ENCODE measurements at regions not wholly inside any gene's neighbourhood (a gene's known extent, or its start where the extent isn't known, plus 50 kb on each side); places are given as distances from the start of the nearest gene placed in this dataset.

- Mint-ChIP-seq H3K27ac (no peak overlapping the region), H3K9me3 (no peaks in the 10 kb centered on the region), H3K27me3 (no peaks in the 10 kb centered on the region), H3K4me1 (no peaks in the 10 kb centered on the region), H3K4me3 (no peak overlapping the region), H3K36me3 (peaks cover 1% of the 10 kb centered on the region)
- no peak for DNase-seq (ENCODE audit: low spot score in 2 of 2)
- no peak for ATAC-seq (ENCODE audit: low read depth)
Measured at GRCh38 chr3:115236496-115236895, 89.4 kb upstream of the ZBTB20 start.

DNA sequence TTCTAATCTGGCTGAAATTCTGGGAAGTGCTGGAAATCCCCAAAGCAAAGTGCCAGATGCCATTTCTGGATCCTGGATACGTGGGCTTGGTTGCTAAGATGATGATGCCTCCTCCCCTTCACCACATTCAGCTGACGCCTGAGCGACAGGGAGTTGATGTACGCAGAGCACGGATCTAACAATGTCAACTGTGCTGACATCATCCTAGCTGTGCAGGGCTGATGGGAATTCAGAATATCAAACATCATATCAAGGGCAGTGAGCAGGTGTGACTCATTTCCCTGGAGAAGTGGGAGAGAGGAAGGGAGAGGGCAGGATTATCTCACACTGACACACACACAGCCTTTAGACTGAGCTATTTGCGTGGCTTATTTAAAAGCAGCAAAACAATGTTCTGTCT is 92.6 kb upstream of the ZBTB20 start:
- H3K4me3 Mint-ChIP-seq: no peak overlapping the region
- no peak overlapping the region for H3K27ac Mint-ChIP-seq
- peaks cover 4% of the 10 kb centered on the region for H3K27me3 Mint-ChIP-seq
- H3K4me1 Mint-ChIP-seq: no peaks in the 10 kb centered on the region
- ATAC-seq (ENCODE audit: low read depth) (no peak), DNase-seq (ENCODE audit: low spot score in 2 of 2) (no peak)
- H3K9me3 Mint-ChIP-seq: no peaks in the 10 kb centered on the region
- peaks cover 2% of the 10 kb centered on the region for H3K36me3 Mint-ChIP-seq

- Mint-ChIP-seq H3K27me3 (peaks cover 5% of the 10 kb centered on the region), H3K27ac (no peak overlapping the region), H3K4me1 (no peaks in the 10 kb centered on the region), H3K4me3 (no peak overlapping the region), H3K9me3 (no peaks in the 10 kb centered on the region), H3K36me3 (peaks cover 2% of the 10 kb centered on the region)
- ATAC-seq (ENCODE audit: low read depth): no peak
- no peak for DNase-seq (ENCODE audit: low spot score in 2 of 2)
Measured at GRCh38 chr3:115244350-115244749, 97.3 kb upstream of the ZBTB20 start.

- Mint-ChIP-seq H3K27me3 (peaks cover 5% of the 10 kb centered on the region), H3K27ac (no peak overlapping the region), H3K9me3 (no peaks in the 10 kb centered on the region), H3K36me3 (peaks cover 2% of the 10 kb centered on the region), H3K4me1 (no peaks in the 10 kb centered on the region), H3K4me3 (no peak overlapping the region)
- ATAC-seq (ENCODE audit: low read depth) (no peak), DNase-seq (ENCODE audit: low spot score in 2 of 2) (no peak)
Measured at GRCh38 chr3:115245438-115245837, 98.3 kb upstream of the ZBTB20 start.

DNA sequence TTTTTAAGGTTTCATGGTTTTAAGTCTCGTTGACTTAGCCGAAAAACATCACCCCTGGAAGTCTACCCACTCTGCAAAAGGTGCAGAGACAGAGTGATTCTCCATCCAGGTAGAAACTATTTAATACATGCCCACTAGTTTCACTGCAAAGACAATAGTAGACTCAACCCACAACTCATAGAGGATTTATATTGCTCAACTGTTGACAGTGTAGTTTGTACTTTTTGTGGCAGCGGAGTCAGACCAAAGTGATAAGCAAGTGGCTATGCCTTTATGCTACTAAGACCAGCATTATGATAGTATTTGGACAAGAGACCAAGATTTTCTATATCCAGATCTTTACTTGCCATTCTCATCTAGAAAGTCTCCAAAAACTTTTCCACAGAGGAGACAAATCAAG is 98.8 kb upstream of the ZBTB20 start:
- no peaks in the 10 kb centered on the region for H3K9me3 Mint-ChIP-seq
- no peaks in the 10 kb centered on the region for H3K4me1 Mint-ChIP-seq
- ATAC-seq (ENCODE audit: low read depth) (no peak), DNase-seq (ENCODE audit: low spot score in 2 of 2) (no peak)
- H3K27me3 Mint-ChIP-seq: peaks cover 5% of the 10 kb centered on the region
- no peak overlapping the region for H3K4me3 Mint-ChIP-seq
- H3K36me3 Mint-ChIP-seq: peaks cover 2% of the 10 kb centered on the region
- H3K27ac Mint-ChIP-seq: no peak overlapping the region

DNA sequence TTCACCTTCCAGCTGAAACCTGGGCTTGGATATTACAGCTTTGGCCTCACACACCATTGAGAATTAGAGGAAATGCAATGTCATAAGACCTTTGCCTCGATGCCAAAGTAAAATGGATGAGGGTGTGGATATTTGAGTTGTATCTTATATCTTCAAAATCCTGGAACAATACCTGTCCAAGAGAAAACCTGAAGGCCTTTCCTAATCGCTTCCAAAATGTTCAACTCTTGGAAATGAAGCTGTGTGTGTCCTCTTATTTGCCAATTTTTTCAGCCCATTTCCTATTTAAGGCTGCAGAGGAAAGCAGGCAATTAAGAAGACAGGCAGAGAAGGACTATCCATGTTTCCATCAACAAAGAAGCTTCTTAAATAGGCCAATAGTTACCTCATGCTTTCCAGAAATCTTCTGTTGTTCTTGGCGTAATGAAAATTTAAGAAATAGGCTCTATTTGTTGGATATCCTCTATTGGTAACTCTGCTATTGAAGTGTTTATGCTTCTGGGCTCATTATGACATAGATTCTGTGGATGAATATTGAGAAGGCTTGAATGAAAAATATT is 99.5 kb upstream of the ZBTB20 start:
- peaks cover 2% of the 10 kb centered on the region for H3K36me3 Mint-ChIP-seq
- H3K27me3 Mint-ChIP-seq: peaks cover 5% of the 10 kb centered on the region

GRCh38 chr3:115248274-115248673 is 101.2 kb upstream of the ZBTB20 start:
- H3K36me3 Mint-ChIP-seq: no peaks in the 10 kb centered on the region
- peaks cover 4% of the 10 kb centered on the region for H3K27me3 Mint-ChIP-seq
- no peak for ATAC-seq (ENCODE audit: low read depth)

More for the DNA sequence above, 99.5 kb upstream of the ZBTB20 start:
- H3K9me3 Mint-ChIP-seq: no peaks in the 10 kb centered on the region
- H3K27ac Mint-ChIP-seq: no peak overlapping the region
- no peaks in the 10 kb centered on the region for H3K4me1 Mint-ChIP-seq
- no peak for DNase-seq (ENCODE audit: low spot score in 2 of 2)
- no peak for ATAC-seq (ENCODE audit: low read depth)
- H3K4me3 Mint-ChIP-seq: no peak overlapping the region

GRCh38 chr3:115251509-115251908 is 104.4 kb upstream of the ZBTB20 start:
- no peak overlapping the region for H3K27ac Mint-ChIP-seq
- DNase-seq (ENCODE audit: low spot score in 2 of 2) (no peak), ATAC-seq (ENCODE audit: low read depth) (no peak)
- peaks cover 3% of the 10 kb centered on the region for H3K36me3 Mint-ChIP-seq
- no peak overlapping the region for H3K4me3 Mint-ChIP-seq
- H3K27me3 Mint-ChIP-seq: peaks cover 2% of the 10 kb centered on the region
- H3K9me3 Mint-ChIP-seq: peaks cover 11% of the 10 kb centered on the region
- no peaks in the 10 kb centered on the region for H3K4me1 Mint-ChIP-seq

More at GRCh38 chr3:115248274-115248673, 101.2 kb upstream of the ZBTB20 start:
- Mint-ChIP-seq H3K27ac (no peak overlapping the region), H3K4me1 (no peaks in the 10 kb centered on the region), H3K4me3 (no peak overlapping the region), H3K9me3 (no peaks in the 10 kb centered on the region)
- no peak for DNase-seq (ENCODE audit: low spot score in 2 of 2)

DNA sequence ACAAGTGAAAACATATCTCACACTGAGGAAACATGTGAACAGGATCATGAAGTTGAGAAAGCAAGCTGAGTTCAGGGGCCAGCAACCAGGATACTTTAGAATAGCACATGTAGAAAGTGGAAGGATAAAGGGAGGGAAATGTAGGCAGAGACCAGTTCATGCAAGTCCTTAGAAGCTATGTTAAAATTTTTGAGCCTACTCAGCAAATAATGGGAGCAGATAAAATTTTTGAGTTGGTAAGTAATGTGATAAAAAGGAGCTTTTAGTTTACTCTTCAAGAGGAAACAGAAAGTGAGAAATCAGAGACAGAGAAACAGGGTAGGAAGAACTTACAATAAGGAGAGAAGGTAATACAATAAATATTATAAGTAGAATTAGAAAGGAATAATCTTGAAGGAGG is 105.6 kb upstream of the ZBTB20 start:
- peaks cover 3% of the 10 kb centered on the region for H3K36me3 Mint-ChIP-seq
- H3K4me3 Mint-ChIP-seq: no peak overlapping the region
- H3K9me3 Mint-ChIP-seq: peaks cover 19% of the 10 kb centered on the region
- ATAC-seq (ENCODE audit: low read depth) (no peak), DNase-seq (ENCODE audit: low spot score in 2 of 2) (no peak)
- no peaks in the 10 kb centered on the region for H3K4me1 Mint-ChIP-seq
- no peak overlapping the region for H3K27ac Mint-ChIP-seq
- peaks cover 3% of the 10 kb centered on the region for H3K27me3 Mint-ChIP-seq

- no peak for ATAC-seq (ENCODE audit: low read depth)
- H3K36me3 Mint-ChIP-seq: peaks cover 3% of the 10 kb centered on the region
Measured at GRCh38 chr3:115254492-115255196, 107.6 kb upstream of the ZBTB20 start.

DNA sequence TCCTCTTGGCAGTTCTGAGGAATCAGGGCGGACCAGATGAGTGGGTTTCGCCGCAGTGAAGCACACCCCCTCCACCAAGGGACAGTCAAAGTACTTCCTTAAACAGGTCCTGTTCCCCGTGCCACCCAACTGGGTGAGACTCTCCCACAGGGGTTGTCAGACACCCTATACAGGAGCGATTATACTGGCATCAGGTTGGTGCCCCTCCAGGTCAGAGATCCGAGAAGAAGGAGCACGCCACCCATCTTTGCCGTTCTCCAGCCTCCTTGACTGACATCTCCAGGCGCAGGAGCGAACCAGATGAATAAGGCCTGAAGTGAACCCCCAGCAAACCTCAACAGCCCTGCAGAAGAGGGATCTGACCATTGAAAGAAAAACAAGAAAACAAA is 108.1 kb upstream of the ZBTB20 start:
- H3K4me3 Mint-ChIP-seq: no peak overlapping the region
- no peak overlapping the region for H3K27ac Mint-ChIP-seq
- ATAC-seq (ENCODE audit: low read depth) (no peak), DNase-seq (ENCODE audit: low spot score in 2 of 2) (no peak)
- peaks cover 19% of the 10 kb centered on the region for H3K9me3 Mint-ChIP-seq
- H3K27me3 Mint-ChIP-seq: peaks cover 2% of the 10 kb centered on the region
- no peaks in the 10 kb centered on the region for H3K4me1 Mint-ChIP-seq
- H3K36me3 Mint-ChIP-seq: peaks cover 3% of the 10 kb centered on the region

More at GRCh38 chr3:115254492-115255196, 107.6 kb upstream of the ZBTB20 start:
- peaks cover 19% of the 10 kb centered on the region for H3K9me3 Mint-ChIP-seq
- no peak overlapping the region for H3K27ac Mint-ChIP-seq
- no peak for DNase-seq (ENCODE audit: low spot score in 2 of 2)
- no peak overlapping the region for H3K4me3 Mint-ChIP-seq
- peaks cover 2% of the 10 kb centered on the region for H3K27me3 Mint-ChIP-seq
- no peaks in the 10 kb centered on the region for H3K4me1 Mint-ChIP-seq

DNA sequence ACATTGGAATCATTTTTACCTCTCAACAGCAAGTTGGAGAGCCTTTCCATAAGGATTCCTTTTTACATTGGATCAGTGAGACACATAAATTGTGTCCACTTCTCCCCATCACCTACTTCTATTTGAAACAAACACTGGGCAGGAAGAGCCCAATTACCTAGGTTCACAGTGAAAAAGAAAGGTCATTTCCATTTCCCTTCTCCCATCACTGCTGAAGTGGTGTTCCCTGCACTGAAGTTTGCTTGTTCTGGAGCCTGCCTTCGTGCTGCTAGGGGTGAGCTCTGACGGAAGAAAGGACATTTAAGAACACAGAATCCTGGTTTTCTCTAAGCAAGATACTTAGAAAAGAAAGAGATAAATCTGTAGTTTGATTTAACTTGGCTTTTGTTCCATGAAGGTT is 123.8 kb upstream of the ZBTB20 start:
- ATAC-seq (ENCODE audit: low read depth) (no peak), DNase-seq (ENCODE audit: low spot score in 2 of 2) (no peak)
- peaks cover 3% of the 10 kb centered on the region for H3K9me3 Mint-ChIP-seq
- no peak overlapping the region for H3K4me3 Mint-ChIP-seq
- no peaks in the 10 kb centered on the region for H3K27me3 Mint-ChIP-seq
- H3K36me3 Mint-ChIP-seq: no peaks in the 10 kb centered on the region
- H3K4me1 Mint-ChIP-seq: no peaks in the 10 kb centered on the region
- H3K27ac Mint-ChIP-seq: no peak overlapping the region

GRCh38 chr3:115272036-115272824 is 125.1 kb upstream of the ZBTB20 start:
- DNase-seq (ENCODE audit: low spot score in 2 of 2): no peak

GRCh38 chr3:115275896-115276295 is 128.8 kb upstream of the ZBTB20 start:
- DNase-seq (ENCODE audit: low spot score in 2 of 2) (no peak), ATAC-seq (ENCODE audit: low read depth) (no peak)
- Mint-ChIP-seq H3K27ac (no peak overlapping the region), H3K4me3 (no peak overlapping the region), H3K4me1 (no peaks in the 10 kb centered on the region), H3K9me3 (no peaks in the 10 kb centered on the region), H3K27me3 (no peaks in the 10 kb centered on the region), H3K36me3 (peaks cover 2% of the 10 kb centered on the region)

More at GRCh38 chr3:115272036-115272824, 125.1 kb upstream of the ZBTB20 start:
- Mint-ChIP-seq H3K4me1 (no peaks in the 10 kb centered on the region), H3K4me3 (no peak overlapping the region), H3K27me3 (no peaks in the 10 kb centered on the region), H3K9me3 (peaks cover 3% of the 10 kb centered on the region), H3K27ac (no peak overlapping the region), H3K36me3 (no peaks in the 10 kb centered on the region)
- no peak for ATAC-seq (ENCODE audit: low read depth)

Data from memory B cell (primary cell).